ENCODE measurements at regions not wholly inside any gene's neighbourhood (a gene's known extent, or its start where the extent isn't known, plus 50 kb on each side); places are given as distances from the start of the nearest gene placed in this dataset.

DNA sequence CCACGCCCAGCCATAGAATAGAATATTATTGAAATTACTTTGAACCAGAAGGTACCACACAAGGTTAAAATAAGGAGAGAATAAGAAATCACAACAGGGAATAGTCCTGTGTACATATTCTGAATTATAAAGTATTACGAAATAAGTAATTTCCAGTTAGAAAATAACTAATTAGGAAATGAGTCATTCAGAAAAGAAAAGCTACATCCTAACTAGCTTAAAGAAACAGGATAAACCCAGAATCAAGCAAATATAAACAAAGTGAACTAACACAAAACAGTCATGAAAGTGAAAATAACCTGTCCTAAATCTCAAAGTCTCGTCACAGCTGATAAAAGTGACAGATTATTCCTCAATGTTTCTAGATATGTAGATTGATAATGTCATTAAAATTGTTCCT is 74.8 kb upstream of the NEBL start:
- TF ChIP-seq, protein P1, sequence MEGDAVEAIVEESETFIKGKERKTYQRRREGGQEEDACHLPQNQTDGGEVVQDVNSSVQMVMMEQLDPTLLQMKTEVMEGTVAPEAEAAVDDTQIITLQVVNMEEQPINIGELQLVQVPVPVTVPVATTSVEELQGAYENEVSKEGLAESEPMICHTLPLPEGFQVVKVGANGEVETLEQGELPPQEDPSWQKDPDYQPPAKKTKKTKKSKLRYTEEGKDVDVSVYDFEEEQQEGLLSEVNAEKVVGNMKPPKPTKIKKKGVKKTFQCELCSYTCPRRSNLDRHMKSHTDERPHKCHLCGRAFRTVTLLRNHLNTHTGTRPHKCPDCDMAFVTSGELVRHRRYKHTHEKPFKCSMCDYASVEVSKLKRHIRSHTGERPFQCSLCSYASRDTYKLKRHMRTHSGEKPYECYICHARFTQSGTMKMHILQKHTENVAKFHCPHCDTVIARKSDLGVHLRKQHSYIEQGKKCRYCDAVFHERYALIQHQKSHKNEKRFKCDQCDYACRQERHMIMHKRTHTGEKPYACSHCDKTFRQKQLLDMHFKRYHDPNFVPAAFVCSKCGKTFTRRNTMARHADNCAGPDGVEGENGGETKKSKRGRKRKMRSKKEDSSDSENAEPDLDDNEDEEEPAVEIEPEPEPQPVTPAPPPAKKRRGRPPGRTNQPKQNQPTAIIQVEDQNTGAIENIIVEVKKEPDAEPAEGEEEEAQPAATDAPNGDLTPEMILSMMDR (IDR thresholded peaks at IDR 0.05), result no peak
- no peak for TF ChIP-seq POLR2AphosphoS5 (IDR thresholded peaks at IDR 0.05; ENCODE audit: low read depth, low read length)
- no peak for TF ChIP-seq TCF7L2 (IDR thresholded peaks at IDR 0.05; ENCODE audit: low read depth, low read length)
- TF ChIP-seq, protein P2, sequence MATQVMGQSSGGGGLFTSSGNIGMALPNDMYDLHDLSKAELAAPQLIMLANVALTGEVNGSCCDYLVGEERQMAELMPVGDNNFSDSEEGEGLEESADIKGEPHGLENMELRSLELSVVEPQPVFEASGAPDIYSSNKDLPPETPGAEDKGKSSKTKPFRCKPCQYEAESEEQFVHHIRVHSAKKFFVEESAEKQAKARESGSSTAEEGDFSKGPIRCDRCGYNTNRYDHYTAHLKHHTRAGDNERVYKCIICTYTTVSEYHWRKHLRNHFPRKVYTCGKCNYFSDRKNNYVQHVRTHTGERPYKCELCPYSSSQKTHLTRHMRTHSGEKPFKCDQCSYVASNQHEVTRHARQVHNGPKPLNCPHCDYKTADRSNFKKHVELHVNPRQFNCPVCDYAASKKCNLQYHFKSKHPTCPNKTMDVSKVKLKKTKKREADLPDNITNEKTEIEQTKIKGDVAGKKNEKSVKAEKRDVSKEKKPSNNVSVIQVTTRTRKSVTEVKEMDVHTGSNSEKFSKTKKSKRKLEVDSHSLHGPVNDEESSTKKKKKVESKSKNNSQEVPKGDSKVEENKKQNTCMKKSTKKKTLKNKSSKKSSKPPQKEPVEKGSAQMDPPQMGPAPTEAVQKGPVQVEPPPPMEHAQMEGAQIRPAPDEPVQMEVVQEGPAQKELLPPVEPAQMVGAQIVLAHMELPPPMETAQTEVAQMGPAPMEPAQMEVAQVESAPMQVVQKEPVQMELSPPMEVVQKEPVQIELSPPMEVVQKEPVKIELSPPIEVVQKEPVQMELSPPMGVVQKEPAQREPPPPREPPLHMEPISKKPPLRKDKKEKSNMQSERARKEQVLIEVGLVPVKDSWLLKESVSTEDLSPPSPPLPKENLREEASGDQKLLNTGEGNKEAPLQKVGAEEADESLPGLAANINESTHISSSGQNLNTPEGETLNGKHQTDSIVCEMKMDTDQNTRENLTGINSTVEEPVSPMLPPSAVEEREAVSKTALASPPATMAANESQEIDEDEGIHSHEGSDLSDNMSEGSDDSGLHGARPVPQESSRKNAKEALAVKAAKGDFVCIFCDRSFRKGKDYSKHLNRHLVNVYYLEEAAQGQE (IDR thresholded peaks at IDR 0.05; ENCODE audit: insufficient read depth in 1 of 2, low read depth in 2 of 2, low read length in 1 of 2), result no peak
